ENCODE measurements at regions not wholly inside any gene's neighbourhood (a gene's known extent, or its start where the extent isn't known, plus 50 kb on each side); places are given as distances from the start of the nearest gene placed in this dataset.
"Not testable (repeated sequence)": the region's sequence is repeated elsewhere in the genome, so short reads cannot be mapped to it uniquely, and the experiment has no call there.

- intact Hi-C loops (cut with DNase I), result no loop called here
- DNase-seq, result no peak
- ATAC-seq (ENCODE audit: poor library complexity), result no peak
These were observed 465.9 kb downstream of the CDH9 start for GRCh38 chr5:26572480-26572879.

- DNase-seq (no peak), ATAC-seq (ENCODE audit: poor library complexity) (no peak)
- intact Hi-C loops (cut with DNase I), result no loop called here
These were observed 468.5 kb downstream of the CDH9 start for GRCh38 chr5:26569929-26570258.

- intact Hi-C loops (cut with DNase I), result no loop called here
- DNase-seq, result no peak
- ATAC-seq (ENCODE audit: poor library complexity), result no peak
These were observed 469.0 kb downstream of the CDH9 start for GRCh38 chr5:26569241-26569928.

GRCh38 chr5:26568316-26568715 is 470.1 kb downstream of the CDH9 start:
- DNase-seq, result no peak
- intact Hi-C loops (cut with DNase I), result no loop called here
- ATAC-seq (ENCODE audit: poor library complexity), result no peak

GRCh38 chr5:26563979-26564378 is 474.4 kb downstream of the CDH9 start:
- no peak for ATAC-seq (ENCODE audit: poor library complexity)
- intact Hi-C loops (cut with DNase I), result no loop called here
- no peak for DNase-seq

GRCh38 chr5:26553079-26553478 is 485.3 kb downstream of the CDH9 start:
- ATAC-seq (ENCODE audit: poor library complexity), result no peak
- intact Hi-C loops (cut with DNase I), result no loop called here
- no peak for DNase-seq

- no peak for DNase-seq
- intact Hi-C loops (cut with DNase I), result no loop called here
- ATAC-seq (ENCODE audit: poor library complexity), result no peak
These were observed 494.4 kb downstream of the CDH9 start for GRCh38 chr5:26543987-26544386.

GRCh38 chr5:26538226-26538625 is 500.2 kb downstream of the CDH9 start:
- intact Hi-C loops (cut with DNase I), result no loop called here
- ATAC-seq (ENCODE audit: poor library complexity), result no peak
- no peak for DNase-seq

GRCh38 chr5:26535215-26535614 is 503.2 kb downstream of the CDH9 start:
- intact Hi-C loops (cut with DNase I), result no loop called here
- no peak for DNase-seq
- ATAC-seq (ENCODE audit: poor library complexity), result no peak

DNA sequence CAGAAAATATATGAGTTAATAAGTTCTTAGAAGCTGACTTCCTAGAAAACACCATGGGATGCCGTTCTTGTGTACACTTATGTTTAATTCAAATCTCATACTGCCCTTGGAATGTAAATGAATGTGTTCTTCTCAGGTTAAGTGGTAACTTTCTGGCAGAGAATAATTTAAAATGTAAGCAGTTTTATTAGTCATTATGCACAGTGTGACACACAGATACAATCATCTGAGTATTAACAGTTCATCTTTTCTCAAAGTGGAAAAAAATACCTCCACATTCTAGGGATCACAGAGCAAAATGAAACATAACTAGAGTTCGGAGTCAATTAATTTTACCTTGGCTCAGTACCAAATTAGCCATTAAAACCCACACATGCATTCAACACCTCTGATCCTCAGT is 508.1 kb downstream of the CDH9 start:
- ATAC-seq (ENCODE audit: poor library complexity) (no peak), DNase-seq (no peak)
- intact Hi-C loops (cut with DNase I), result no loop called here

DNA sequence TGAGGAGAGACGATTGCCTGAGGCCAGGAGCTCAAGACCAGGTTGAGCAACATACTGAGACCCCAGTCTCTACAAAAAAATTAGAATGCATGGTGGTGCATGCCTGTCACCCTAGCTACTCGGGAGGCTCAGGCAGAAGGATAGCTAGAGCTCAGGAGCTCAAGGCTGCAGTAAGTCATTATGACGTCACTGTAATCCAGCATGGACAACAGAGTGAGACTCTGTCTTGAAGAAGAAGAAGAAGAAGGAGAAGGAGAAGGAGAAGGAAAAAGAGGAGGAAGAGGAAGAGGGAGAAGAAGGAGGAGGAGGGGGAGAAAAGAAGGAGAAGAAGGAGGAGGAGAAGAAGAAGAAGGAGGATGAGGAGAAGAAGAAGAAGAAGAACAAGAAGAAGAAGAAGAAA is 519.1 kb downstream of the CDH9 start:
- DNase-seq (no peak), ATAC-seq (ENCODE audit: poor library complexity) (no peak)
- intact Hi-C loops (cut with DNase I), result no loop called here

GRCh38 chr5:26518065-26518464 is 520.3 kb downstream of the CDH9 start:
- ATAC-seq (ENCODE audit: poor library complexity) (no peak), DNase-seq (no peak)
- intact Hi-C loops (cut with DNase I), result no loop called here

DNA sequence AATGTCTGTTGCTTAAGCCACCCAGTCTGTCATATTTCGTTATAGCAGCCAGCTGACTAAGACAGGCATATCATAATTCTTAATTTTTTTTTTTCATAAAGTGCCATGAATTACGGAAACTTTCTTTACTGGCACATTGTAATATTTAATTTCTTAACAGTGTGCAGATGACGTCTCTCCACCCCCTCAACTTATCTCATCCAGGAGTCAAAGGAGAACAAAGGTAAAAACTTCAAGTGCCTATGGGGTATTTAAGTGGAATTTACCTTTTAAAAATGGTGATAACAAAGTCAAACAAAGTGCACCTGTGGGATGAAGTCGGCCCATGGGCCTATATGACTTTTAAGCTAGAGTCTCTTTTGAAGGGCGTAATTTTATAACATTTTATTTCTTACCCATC is 539.4 kb downstream of the CDH9 start:
- no peak for ATAC-seq (ENCODE audit: poor library complexity)
- no peak for DNase-seq
- intact Hi-C loops (cut with DNase I), result no loop called here

GRCh38 chr5:26495437-26495836 is 542.9 kb downstream of the CDH9 start:
- ATAC-seq (ENCODE audit: poor library complexity) (no peak), DNase-seq (no peak)
- intact Hi-C loops (cut with DNase I), result no loop called here

- no peak for ATAC-seq (ENCODE audit: poor library complexity)
- intact Hi-C loops (cut with DNase I), result no loop called here
- DNase-seq, result no peak
These were observed 545.4 kb downstream of the CDH9 start for GRCh38 chr5:26492906-26493459.

- no peak for ATAC-seq (ENCODE audit: poor library complexity)
- no peak for DNase-seq
- intact Hi-C loops (cut with DNase I), result no loop called here
These were observed 550.8 kb downstream of the CDH9 start for GRCh38 chr5:26487553-26487952.

- intact Hi-C loops (cut with DNase I), result no loop called here
- ATAC-seq (ENCODE audit: poor library complexity) (no peak), DNase-seq (no peak)
These were observed 551.8 kb downstream of the CDH9 start for GRCh38 chr5:26486631-26487030.

DNA sequence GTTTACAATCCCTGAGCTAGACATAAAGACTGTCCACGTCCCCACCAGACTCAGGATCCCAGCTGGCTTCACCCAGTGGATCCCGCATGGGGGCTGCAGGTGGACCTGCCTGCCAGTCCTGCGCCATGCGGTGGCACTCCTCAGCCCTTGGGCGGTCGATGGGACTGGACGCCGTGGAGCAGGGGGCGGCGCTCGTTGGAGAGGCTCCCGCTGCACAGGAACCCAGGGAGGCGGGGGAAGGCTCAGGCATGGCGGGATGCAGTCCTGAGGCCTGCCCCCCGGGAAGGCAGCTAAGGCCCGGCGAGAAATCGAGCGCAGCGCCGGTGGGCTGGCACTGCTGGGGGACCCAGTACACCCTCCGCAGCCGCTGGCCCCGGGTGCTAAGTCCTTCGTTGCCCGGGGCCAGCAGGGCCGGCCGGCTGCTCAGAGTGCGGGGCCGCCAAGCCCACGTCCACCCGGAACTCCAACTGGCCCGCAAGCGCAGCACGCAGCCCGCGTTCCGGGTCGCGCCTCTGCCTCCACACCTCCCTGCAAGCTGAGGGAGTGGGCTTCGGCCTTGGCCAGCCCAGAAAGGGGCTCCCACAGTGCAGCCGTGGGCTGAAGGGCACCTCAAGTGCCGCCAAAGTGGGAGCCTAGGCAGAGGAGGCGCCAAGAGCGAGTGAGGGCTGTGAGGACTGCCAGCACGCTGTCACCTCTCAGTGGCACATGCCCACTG is 553.1 kb downstream of the CDH9 start:
- ATAC-seq (ENCODE audit: poor library complexity); intact Hi-C loops (cut with DNase I); DNase-seq: not testable (repeated sequence)

DNA sequence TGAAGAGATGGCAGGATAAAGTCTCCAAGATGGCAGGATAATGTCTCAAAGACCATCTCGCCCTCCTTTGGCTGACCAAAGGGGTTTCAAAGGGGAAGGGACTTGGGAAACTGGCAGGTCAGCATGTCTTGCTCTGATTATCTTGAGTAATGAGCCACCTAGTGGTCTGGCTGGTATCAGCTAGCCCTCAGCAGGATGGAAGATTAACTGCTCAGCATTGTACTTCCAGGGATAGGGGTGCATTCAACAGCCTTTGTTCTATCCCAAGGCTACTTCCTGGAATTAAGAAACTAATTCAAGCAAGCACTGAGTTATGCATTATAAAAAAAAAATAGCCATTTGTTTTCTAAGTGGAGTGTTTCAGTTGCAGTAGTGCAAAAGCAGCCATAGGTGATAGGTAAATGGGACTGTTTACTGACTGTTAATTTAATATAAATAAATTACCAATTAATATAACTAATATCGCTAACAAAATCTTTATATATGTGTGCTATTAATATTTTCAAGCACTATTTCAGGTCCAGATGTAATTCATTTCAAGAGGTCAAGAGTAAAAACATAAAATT is 555.5 kb downstream of the CDH9 start:
- DNase-seq (no peak), ATAC-seq (ENCODE audit: poor library complexity) (no peak)
- intact Hi-C loops (cut with DNase I), result no loop called here
